OCI-M1 (cell line): ENCODE measurements at regions not wholly inside any gene's neighbourhood (a gene's known extent, or its start where the extent isn't known, plus 50 kb on each side); places are given as distances from the start of the nearest gene placed in this dataset.

Source experiments
- DNase-seq: peaks from one replicate; lab custom pipeline; 2025; lab: John Stamatoyannopoulos, UW

- DNase-seq: no peak
Measured at GRCh38 chr3:127033171-127033570, 50.3 kb downstream of the PLXNA1 start.

GRCh38 chr3:127033786-127034185 is 50.9 kb downstream of the PLXNA1 start:
- DNase-seq: no peak

- DNase-seq: no peak
Measured at GRCh38 chr3:127034195-127034989, 51.5 kb downstream of the PLXNA1 start.

- DNase-seq: no peak
Measured at GRCh38 chr3:127034990-127035652, 52.2 kb downstream of the PLXNA1 start.

- DNase-seq: peak; percentile 1
Measured at GRCh38 chr3:127035677-127036076, 52.8 kb downstream of the PLXNA1 start.

- DNase-seq: no peak
Measured at GRCh38 chr3:127036209-127037020, 53.5 kb downstream of the PLXNA1 start.

GRCh38 chr3:127037021-127037400 is 54.1 kb downstream of the PLXNA1 start:
- no peak for DNase-seq

- no peak for DNase-seq
Measured at GRCh38 chr3:127037418-127037841, 54.5 kb downstream of the PLXNA1 start.

GRCh38 chr3:127037971-127038446 is 55.1 kb downstream of the PLXNA1 start:
- no peak for DNase-seq

GRCh38 chr3:127038466-127038865 is 55.6 kb downstream of the PLXNA1 start:
- DNase-seq: no peak

- no peak for DNase-seq
Measured at GRCh38 chr3:127038923-127039581, 56.1 kb downstream of the PLXNA1 start.

GRCh38 chr3:127039719-127040118 is 56.8 kb downstream of the PLXNA1 start:
- no peak for DNase-seq

GRCh38 chr3:127040216-127040615 is 57.3 kb downstream of the PLXNA1 start:
- DNase-seq: no peak

GRCh38 chr3:127041264-127041820 is 58.4 kb downstream of the PLXNA1 start:
- DNase-seq: no peak

GRCh38 chr3:127041933-127042332 is 59.0 kb downstream of the PLXNA1 start:
- DNase-seq: no peak

- DNase-seq: no peak
Measured at GRCh38 chr3:127042634-127043033, 59.7 kb downstream of the PLXNA1 start.

- DNase-seq: no peak
Measured at GRCh38 chr3:127043041-127043641, 60.2 kb downstream of the PLXNA1 start.

GRCh38 chr3:127043731-127044510 is 61.0 kb downstream of the PLXNA1 start:
- no peak for DNase-seq

- DNase-seq: peak; percentile 4
Measured at GRCh38 chr3:127044996-127045395, 62.1 kb downstream of the PLXNA1 start.

GRCh38 chr3:127045435-127046045 is 62.6 kb downstream of the PLXNA1 start:
- no peak for DNase-seq
